GM19324 (cell line): ENCODE measurements at regions not wholly inside any gene's neighbourhood (a gene's known extent, or its start where the extent isn't known, plus 50 kb on each side); places are given as distances from the start of the nearest gene placed in this dataset.
"Not testable (repeated sequence)": the region's sequence is repeated elsewhere in the genome, so short reads cannot be mapped to it uniquely, and the experiment has no call there.

Experiments
- ATAC-seq: cut with Tn5 transposase; IDR thresholded peaks from one replicate; pipeline ENCODE4 v1.9.1; 2021; ENCODE audit warnings: mild to moderate bottlenecking, moderate library complexity; ENCODE audit not compliant: unreplicated experiment, low FRiP score

DNA sequence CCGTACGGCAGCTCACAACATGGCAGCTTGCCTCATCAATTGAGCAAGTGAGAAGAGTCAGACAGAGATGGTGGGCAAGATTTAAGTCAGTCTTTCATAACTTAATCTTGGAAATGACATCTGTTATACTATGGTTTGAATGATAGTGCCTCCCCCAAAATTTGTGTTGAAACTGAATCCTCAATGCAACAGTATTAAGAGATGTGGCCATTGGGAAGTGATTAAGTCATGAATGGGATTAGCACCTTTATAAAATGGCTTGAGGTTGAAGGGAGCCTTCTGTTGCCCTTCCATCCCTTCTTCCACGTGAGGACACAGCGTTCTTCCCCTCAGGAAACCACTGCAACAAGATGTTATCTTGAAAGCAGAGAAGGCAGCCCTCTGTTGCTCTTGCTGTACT, 124.2 kb downstream of the C12orf75 start:
- no peak for ATAC-seq

DNA sequence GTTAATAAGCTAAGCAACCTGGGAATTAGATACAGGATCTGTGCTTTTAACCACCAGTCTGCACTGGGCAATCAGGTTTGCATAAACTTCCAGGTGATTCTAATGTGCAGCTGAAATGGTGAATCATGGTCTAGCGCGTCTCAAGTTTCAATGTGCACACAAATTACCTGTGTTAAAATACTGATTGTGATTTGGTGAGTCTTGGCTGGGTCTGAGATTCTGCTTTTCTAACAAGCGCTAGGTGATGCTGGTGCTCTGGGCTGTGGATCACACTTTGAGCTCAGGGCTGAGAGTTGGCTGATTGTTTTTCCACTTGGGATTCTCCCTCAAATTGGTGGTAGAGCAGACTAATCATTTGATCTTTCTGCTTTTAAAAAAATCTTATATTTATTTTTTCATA, 124.8 kb downstream of the C12orf75 start:
- ATAC-seq: no peak

DNA sequence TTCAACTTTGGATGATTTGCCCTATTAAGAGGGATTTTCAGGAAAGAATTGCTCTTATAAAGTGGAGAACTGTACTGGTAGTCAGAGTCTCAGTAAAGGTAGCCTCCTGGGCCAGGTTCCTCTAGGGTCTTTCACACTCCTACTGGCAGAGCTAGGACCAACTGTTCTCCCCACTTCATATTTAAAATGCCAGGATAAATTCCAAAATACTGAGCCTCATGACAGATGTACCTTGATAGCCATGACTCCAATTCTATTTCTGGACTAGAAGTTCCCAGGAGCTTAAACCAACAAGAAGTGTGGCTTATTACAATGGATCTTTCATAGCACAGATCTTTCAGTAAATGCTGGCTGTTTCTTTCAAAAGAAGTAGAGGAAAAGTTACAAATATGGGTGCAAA, 126.5 kb downstream of the C12orf75 start:
- no peak for ATAC-seq

DNA sequence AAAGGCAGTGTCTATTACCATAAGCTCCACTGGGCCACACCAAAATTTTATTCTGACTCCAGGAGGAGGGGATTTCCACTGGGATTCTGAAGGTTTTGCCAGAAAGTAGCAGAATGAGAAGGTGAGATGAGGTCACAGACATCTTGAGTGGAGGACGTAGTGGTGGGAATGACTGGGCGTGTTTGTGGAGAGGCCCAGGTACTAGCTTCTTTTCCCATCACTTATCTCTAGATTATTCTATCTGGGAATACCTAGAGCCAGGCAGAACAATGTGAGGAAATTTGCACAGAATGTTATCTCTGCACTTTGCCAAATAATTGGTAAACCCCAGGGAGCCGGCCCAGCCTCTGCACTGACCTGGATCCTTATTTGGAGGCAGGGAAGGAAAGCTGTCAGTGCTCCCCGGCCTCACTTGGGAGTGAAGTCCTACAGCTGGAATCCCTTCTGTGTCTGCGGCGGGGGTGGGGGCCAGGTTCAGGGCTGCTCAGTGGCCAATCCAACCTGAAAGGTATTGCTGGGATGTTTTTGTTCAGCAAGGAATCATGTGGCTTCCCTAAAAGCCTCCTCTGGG, 129.4 kb downstream of the C12orf75 start:
- ATAC-seq: no peak

DNA sequence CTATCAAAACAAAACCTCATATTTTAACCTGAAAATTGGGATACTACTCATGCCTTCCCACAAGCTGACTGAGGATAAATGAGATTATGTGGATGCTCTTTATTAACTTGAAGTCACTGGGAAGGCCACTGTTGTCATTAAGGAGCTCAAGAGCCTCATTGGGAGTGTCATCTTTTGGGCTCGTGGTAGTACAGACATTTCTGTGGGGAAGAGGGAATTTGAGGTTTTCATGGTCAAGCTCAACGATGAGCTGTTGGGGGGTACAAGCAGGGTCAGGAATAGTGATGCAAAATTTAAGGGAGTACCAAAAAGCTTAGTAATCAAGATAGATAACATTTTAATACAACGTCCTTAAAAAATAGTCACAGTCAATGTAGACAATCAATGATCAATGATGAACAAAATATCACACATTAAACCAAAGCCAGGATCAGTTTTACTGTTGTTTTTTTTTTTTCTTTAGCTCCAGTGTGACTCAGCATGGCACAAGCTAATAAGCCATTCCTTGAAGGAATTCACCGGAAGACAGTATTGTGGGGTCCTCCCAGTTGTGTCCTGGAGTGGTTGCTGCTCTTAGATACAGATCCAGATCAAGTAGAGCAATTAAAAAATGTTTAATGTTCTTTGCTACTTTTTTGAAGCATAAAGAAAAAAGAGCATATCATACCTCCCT, 130.9 kb downstream of the C12orf75 start:
- ATAC-seq: no peak

DNA sequence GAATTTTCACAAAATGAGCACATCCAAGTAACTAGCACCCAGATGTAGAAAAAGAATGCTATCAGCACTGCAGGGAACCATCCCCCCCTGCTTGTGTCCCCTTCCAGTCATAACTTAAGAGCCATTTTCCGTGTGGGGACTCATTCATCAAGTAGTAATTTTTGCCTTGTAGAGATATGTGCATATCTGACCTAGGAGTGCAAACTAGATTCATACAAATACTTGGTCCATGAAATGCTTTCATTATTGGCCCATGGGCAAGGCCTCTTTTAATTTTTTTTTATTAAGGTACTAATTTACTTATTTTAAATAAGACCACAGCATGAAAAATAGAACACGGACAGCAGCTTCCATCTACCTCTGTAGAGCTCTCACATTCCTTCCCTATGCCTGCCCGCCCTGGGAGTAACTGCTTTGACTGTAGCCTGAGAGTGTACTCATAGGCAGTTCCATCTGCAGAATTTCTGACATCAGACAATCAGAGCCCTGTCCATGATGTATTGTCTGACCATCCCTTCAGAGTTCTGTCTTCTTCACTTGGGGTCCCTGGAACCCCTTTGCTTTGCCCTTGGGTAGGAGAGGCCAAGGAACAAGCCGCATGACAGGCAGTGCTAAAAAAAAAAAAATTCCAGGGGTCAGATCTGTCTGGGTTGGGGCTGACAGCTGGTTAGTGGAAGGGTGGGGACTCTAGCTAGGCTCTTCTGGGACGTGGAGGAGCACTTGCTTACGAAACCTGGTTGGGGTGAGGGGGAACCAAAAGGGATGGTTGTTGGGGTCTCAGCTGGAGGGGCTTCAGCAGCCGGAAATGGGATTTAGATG, 131.7 kb downstream of the C12orf75 start:
- ATAC-seq: no peak

DNA sequence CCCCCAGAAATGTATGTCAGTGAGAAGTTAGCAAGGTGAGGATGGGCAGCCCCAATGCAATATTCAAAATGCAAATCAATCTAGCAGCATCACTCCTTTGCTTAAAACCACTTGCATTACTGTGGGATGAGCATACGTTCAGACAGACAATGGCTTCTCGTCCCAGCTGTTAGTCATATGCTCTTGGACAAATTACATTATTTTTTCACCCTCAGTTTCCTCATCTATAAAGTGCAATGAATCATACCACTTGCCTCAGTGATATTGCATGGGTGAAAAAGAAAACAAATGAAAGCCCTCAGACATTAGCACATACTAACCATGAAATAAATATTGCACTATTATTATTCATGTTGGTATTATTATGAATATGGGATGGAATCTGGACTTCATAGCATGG, 132.3 kb downstream of the C12orf75 start:
- ATAC-seq: no peak

DNA sequence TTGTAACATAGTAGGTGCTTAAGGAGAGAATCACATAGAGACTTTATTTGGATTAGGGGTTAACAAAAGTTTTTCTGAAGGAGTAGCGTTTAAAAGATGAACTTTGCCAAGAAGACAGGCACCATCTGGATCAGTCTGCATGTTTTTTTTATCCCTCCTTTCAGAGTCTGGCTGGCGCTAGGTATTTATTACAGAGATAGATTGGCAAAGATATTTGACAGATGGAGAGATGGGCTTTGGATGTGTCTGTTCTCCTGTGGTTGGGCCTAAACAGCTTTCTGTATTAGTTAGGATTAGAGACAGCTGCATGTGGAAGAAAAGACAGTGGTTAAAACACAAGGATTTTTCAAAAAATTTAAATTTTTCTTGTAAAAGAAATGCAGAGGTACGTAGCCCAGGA, 133.9 kb downstream of the C12orf75 start:
- ATAC-seq: no peak

DNA sequence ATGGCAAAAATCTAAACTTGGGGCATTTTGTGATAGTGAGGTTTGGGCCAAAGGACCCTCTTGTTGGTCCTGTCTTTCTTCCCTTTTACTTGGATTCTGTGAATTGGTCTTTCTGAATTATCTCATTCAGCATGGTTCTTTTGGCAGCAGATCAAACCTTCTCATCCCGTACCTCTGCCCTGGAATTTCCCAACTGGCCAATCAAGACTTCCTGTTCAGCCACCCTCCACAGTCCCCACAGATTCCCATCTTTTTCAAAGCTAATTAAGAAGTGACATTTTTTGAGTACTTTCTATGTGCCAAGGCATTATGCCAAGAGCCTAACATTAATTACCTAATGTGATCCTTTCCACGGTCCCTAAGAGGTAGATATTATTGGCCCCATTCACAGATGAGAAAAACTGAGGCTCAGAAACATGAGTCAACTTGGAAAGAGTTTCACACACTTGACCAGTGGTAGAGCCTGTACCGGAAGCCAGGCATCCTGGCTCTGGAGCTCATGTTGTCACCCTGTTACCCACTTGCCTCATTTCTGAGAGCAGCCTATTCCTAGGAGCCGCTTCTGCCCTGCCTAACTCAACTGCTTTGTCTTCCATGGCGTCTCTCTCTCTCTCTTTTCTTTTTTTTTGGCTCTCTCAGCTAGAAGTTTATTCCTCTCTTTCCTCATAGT, 135.9 kb downstream of the C12orf75 start:
- ATAC-seq: no peak

DNA sequence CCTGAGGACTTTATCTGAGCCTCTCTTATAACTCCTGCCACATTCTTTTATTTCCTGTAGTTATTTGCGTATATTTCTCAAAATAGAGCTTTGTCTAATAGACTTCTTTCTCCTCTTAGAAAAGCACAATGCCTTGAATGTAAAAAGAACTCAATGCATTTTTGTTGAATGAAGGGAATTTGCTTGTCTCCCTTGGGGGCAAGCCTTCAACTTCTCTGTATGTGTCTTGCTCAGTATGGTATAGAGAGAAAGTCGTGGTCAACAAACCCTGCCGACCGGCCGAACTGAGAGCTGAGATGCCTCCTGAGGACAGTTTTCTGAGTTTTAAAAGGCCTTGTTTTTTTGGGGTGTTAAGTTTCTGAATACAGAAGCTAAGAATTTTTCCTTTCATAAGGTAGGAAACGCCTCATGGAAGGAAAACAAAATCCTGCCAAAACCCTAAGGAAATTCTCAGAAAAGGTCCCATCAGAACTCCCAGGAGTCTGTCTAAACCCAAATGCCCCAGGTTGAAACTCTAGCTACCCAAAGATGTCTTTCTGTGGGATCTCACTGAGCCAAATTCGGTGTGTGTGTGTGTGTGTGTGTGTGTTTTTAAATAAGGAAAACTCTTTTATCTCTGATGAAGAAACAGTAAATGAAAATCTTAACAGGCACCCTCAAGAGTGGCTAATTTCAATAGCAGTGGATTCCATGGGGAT, 136.6 kb downstream of the C12orf75 start:
- ATAC-seq: no peak

DNA sequence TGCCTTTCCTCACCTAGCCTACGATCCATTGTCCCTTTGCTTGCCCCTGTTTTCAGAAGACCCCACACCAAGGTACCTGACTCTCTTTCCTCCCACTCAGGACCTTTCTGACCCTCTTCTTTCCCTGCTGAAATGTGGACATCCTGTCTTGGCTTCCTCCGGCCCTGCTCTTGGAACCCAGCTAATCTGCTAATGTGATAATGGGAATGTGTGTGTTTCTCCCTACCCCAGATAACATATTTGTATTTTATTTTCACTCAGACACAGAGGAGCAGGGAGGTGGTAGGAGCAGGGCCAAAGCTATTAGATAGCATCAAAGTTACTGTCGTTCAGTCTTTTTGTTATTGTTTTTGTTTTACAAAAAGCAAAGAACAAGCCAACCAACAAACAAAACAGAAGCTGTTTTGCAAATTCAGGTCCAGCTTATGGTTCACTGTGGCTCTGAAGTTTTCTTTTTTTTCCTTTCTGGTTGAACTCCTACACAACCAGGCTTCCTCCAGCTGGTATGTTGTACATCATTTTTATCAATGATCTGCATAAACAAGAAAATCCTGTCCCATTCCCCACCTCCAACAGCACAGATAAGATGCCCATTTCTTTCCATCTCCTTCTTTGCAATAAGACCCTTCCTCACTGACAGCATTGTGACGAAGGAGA, 137.3 kb downstream of the C12orf75 start:
- ATAC-seq: no peak

DNA sequence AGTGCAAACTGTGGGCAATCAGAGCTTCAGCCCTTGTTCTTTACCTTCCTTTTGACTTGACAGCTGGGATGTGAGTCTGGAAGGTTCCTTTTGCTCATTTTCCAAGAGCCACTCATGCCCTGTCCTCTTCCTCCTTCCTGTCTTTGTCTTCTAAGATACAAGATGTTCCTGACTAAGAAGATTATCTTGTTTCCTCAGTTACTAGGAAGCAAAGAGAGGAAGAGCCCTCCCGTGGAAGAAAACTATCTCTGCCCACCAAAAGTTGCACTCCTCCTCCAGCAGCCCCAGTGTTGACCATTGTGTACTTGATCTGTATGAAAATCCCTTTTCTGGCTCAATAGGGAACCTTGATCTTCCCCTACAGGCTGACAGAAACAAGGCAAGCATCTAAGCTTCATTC, 138.0 kb downstream of the C12orf75 start:
- ATAC-seq: no peak

DNA sequence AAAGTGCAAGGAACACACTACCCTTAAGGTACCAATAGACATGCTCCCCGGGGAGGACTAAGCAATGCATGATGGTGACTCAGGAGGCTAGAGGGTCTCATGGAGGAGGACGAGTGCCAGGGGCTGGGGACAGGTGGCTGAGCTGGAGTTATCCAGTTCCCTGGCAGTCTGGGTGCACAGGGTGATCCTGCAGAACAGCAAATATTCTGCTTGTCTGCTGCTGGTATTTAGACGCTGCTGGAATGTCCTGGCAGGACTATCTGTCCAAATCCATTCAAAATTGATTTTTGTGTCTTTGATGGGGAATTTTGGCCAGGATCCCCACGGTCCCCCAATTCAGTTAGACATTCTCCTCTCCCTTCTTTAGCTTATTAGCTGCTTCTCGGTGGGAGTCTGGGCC, 138.7 kb downstream of the C12orf75 start:
- ATAC-seq: no peak

DNA sequence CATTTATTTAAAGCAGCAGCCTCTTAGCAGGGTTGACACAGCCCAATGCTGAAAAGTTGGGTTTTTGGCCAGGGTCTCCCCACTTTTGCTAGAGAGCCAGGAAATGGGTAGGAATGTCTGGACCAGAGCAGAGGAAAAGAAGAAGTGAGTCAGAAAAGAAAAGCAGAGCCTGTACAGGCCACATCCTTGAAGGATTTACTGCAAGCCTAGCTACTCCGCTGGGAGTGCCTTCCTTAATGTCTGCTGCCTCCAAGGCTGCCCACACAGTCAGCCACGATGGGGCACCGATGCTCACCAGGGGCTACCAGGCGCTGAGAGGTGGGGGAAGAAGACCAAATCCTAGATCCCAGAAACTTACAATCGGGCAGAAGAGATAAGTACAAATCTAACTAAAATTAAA, 139.2 kb downstream of the C12orf75 start:
- ATAC-seq: no peak

DNA sequence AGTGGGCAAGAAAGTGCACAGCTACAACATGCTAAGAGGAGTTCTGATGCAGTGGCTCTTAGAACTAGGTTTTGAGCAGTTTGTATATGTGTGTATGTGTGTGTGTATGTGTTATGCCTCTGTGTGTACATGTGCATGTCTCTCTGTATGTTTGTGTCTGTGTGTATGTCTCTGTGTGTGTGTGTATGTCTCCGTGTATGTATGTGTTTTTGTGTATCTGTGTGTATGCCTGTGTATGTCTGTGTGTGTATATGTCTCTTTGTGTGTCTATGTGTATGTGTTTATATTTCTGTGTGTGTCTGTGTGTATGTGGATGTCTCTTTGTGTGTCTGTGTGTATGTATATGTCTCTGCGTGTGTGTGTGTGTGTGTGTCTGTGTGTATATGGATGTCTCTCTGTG, 139.6 kb downstream of the C12orf75 start:
- no peak for ATAC-seq

DNA sequence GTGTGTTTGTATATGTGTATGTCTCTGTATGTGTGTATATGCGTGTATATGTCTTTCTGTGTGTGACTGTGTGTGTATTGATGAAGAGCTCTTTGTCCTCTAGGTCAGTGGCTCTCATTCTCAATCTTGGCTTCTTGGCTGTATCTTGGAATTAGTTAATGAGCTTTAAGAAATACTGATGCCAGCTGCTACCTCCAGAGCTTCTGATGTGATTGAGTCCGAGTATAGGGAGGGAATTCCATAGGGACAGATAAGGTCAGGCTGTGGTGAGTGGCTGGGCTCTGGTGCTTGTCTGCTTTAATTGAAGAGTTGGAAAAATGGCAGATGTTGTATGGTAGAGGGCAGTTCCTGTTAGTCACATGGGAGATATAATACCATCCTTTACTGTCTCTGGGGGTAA, 140.1 kb downstream of the C12orf75 start:
- ATAC-seq: no peak

DNA sequence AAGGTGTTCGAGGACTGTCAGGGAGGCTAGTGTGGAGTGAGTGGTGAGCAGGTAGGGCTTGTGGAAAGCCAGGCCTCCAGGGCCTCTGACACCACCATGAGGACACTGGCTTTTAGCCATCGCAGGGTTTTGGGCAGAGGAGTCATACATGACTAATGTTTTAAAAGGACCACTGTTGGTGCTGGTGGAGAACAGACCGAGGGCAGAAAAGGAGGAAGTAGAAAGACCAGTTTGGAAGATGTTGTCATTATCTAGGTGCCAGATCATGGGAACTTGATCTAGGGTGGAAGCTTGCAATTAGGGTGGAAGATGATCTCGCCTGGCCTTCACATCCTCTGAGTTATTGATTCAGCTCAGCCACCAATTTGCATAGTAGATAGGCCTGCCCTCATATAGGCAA, 144.2 kb downstream of the C12orf75 start:
- no peak for ATAC-seq

DNA sequence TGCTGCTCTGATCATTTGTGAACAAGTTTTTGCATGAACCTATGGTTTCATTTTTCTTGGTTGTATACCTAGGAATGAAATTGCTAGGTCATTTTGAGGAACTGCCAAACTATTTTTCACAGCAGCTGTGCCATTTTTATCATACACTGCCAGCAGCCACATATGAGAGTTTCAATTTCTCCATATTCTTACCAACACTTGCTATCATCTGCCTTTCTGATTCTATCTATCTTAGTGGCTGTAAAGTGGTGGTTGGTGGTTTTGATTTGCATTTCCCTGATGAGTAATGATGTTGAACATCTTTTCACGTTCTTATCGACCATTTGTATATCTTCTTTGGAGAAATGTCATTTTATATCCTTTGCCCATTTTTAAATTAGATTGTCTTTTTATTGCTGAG, 146.1 kb downstream of the C12orf75 start:
- ATAC-seq: no peak

DNA sequence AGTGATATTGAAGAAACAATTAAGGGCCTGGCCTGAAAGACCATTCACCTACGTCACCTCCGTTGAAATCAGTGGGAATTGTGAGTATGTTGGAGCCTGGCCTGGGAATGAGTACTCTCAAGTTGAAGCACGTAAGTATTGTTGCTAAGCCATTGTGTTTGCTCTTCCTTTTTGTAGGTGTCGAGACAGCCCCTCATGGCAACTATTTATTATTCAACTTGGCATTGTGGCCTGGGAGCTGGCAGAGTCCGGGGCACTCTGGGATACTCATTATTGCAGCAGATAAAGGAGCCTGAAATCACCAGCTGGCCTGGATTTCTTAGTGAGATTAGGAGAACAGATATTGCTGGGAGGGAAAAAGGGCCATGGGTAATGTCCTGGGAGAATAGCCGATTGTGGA, 147.4 kb downstream of the C12orf75 start:
- no peak for ATAC-seq

DNA sequence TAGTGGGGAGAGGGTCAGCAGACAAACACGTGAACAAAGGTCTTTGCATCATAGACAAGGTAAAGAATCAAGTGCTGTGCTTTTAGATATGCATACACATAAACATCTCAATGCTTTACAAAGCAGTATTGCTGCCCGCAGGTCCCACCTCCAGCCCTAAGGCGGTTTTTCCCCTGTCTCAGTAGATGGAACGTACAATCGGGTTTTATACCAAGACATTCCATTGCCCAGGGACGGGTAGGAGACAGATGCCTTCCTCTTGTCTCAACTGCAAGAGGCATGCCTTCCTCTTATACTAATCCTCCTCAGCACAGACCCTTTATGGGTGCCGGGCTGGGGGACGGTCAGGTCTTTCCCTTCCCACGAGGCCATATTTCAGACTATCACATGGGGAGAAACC, 148.3 kb downstream of the C12orf75 start:
- not testable (repeated sequence) for ATAC-seq
